HS-5 (cell line): ENCODE measurements at regions not wholly inside any gene's neighbourhood (a gene's known extent, or its start where the extent isn't known, plus 50 kb on each side); places are given as distances from the start of the nearest gene placed in this dataset.
A peak's percentile ranks its signal among the peaks of the same experiment; 100 is the strongest.

Source experiments
- DNase-seq: peaks from one replicate; pipeline ENCODE4 v3.0.0-alpha.2; 2012; ENCODE audit warnings: low read depth

- DNase-seq, result no peak
Observed at GRCh38 chr11:122176651-122177050, 60.6 kb upstream of the BLID start.

- no peak for DNase-seq
Observed at GRCh38 chr11:122175306-122175705, 59.3 kb upstream of the BLID start.

- DNase-seq, result no peak
Observed at GRCh38 chr11:122173587-122173986, 57.6 kb upstream of the BLID start.

GRCh38 chr11:122173074-122173450 lies 57.0 kb upstream of the BLID start:
- no peak for DNase-seq

- DNase-seq, result no peak
Observed at GRCh38 chr11:122172352-122173073, 56.5 kb upstream of the BLID start.

GRCh38 chr11:122170815-122171475 lies 54.9 kb upstream of the BLID start:
- peak; percentile 86 for DNase-seq

GRCh38 chr11:122168218-122168617 lies 52.2 kb upstream of the BLID start:
- no peak for DNase-seq

- no peak for DNase-seq
Observed at GRCh38 chr11:122167100-122167499, 51.1 kb upstream of the BLID start.

- DNase-seq, result no peak
Observed at GRCh38 chr11:122165607-122166371, 49.8 kb upstream of the BLID start.
